ENCODE measurements at regions not wholly inside any gene's neighbourhood (a gene's known extent, or its start where the extent isn't known, plus 50 kb on each side); places are given as distances from the start of the nearest gene placed in this dataset.

- no peak overlapping the region for H3K27ac Mint-ChIP-seq
- no peaks in the 10 kb centered on the region for H3K36me3 Mint-ChIP-seq
- peaks cover 0 to 5% of the 10 kb centered on the region in 2 donors for H3K4me1 Mint-ChIP-seq
- DNase-seq (no peak), ATAC-seq (replicated peaks) (no peak)
- no peaks in the 10 kb centered on the region for H3K9me3 Mint-ChIP-seq
- peaks cover 17 to 18% of the 10 kb centered on the region in 2 donors for H3K27me3 Mint-ChIP-seq
- H3K4me3 Mint-ChIP-seq = no peak overlapping the region
These were observed 82.4 kb upstream of the WSCD2 start for GRCh38 chr12:108046650-108047049.

GRCh38 chr12:108047071-108047550, 82.0 kb upstream of the WSCD2 start:
- no peak for DNase-seq
- Mint-ChIP-seq H3K27ac (no peak overlapping the region), H3K4me3 (no peak overlapping the region), H3K36me3 (no peaks in the 10 kb centered on the region), H3K9me3 (no peaks in the 10 kb centered on the region), H3K4me1 (peaks cover 0 to 5% of the 10 kb centered on the region in 2 donors), H3K27me3 (peaks cover 18 to 20% of the 10 kb centered on the region in 2 donors)
- peak in 1 of 2 donors; percentile 34 for ATAC-seq (replicated peaks)

- H3K27me3 Mint-ChIP-seq = peaks cover 18 to 31% of the 10 kb centered on the region in 2 donors
- H3K36me3 Mint-ChIP-seq = no peaks in the 10 kb centered on the region
- H3K27ac Mint-ChIP-seq = no peak overlapping the region
- no peak overlapping the region for H3K4me3 Mint-ChIP-seq
- H3K9me3 Mint-ChIP-seq = peaks cover 0 to 2% of the 10 kb centered on the region in 2 donors
- no peak for ATAC-seq (replicated peaks)
- H3K4me1 Mint-ChIP-seq = peaks cover 0 to 5% of the 10 kb centered on the region in 2 donors
- DNase-seq = no peak
These were observed 80.4 kb upstream of the WSCD2 start for GRCh38 chr12:108048686-108049085.

- Mint-ChIP-seq H3K9me3 (peaks cover 0 to 2% of the 10 kb centered on the region in 2 donors), H3K4me1 (peaks cover 0 to 5% of the 10 kb centered on the region in 2 donors), H3K4me3 (no peak overlapping the region), H3K36me3 (no peaks in the 10 kb centered on the region), H3K27me3 (peaks cover 14 to 33% of the 10 kb centered on the region in 2 donors), H3K27ac (no peak overlapping the region)
- ATAC-seq (replicated peaks) = no peak
- no peak for DNase-seq
These were observed 78.4 kb upstream of the WSCD2 start for GRCh38 chr12:108050696-108051095.

GRCh38 chr12:108052260-108052659, 76.8 kb upstream of the WSCD2 start:
- peaks cover 0 to 2% of the 10 kb centered on the region in 2 donors for H3K9me3 Mint-ChIP-seq
- DNase-seq = no peak
- no peaks in the 10 kb centered on the region for H3K4me1 Mint-ChIP-seq
- H3K27ac Mint-ChIP-seq = no peak overlapping the region
- no peak for ATAC-seq (replicated peaks)
- H3K27me3 Mint-ChIP-seq = peaks cover 21 to 44% of the 10 kb centered on the region in 2 donors
- H3K4me3 Mint-ChIP-seq = no peak overlapping the region
- H3K36me3 Mint-ChIP-seq = no peaks in the 10 kb centered on the region

- H3K27ac Mint-ChIP-seq = no peak overlapping the region
- no peaks in the 10 kb centered on the region for H3K36me3 Mint-ChIP-seq
- peaks cover 21 to 38% of the 10 kb centered on the region in 2 donors for H3K27me3 Mint-ChIP-seq
- DNase-seq (no peak), ATAC-seq (replicated peaks) (no peak)
- peaks cover 0 to 2% of the 10 kb centered on the region in 2 donors for H3K9me3 Mint-ChIP-seq
- no peak overlapping the region for H3K4me3 Mint-ChIP-seq
- H3K4me1 Mint-ChIP-seq = no peaks in the 10 kb centered on the region
These were observed 75.6 kb upstream of the WSCD2 start for GRCh38 chr12:108053512-108053911.

GRCh38 chr12:108054496-108054895, 74.6 kb upstream of the WSCD2 start:
- ATAC-seq (replicated peaks) = no peak
- Mint-ChIP-seq H3K36me3 (no peaks in the 10 kb centered on the region), H3K4me1 (no peaks in the 10 kb centered on the region), H3K4me3 (no peak overlapping the region), H3K9me3 (peaks cover 0 to 2% of the 10 kb centered on the region in 2 donors), H3K27me3 (peaks cover 21 to 38% of the 10 kb centered on the region in 2 donors), H3K27ac (no peak overlapping the region)
- no peak for DNase-seq

- Mint-ChIP-seq H3K36me3 (no peaks in the 10 kb centered on the region), H3K4me3 (no peak overlapping the region)
These were observed 73.9 kb upstream of the WSCD2 start for GRCh38 chr12:108055141-108055540.

GRCh38 chr12:108060067-108060466, 69.0 kb upstream of the WSCD2 start:
- Mint-ChIP-seq H3K36me3 (no peaks in the 10 kb centered on the region), H3K4me3 (no peak overlapping the region), H3K27me3 (peaks cover 29 to 33% of the 10 kb centered on the region in 2 donors), H3K9me3 (peaks cover 0 to 3% of the 10 kb centered on the region in 2 donors), H3K4me1 (no peaks in the 10 kb centered on the region), H3K27ac (no peak overlapping the region)
- ATAC-seq (replicated peaks) (no peak), DNase-seq (no peak)

More at GRCh38 chr12:108055141-108055540, 73.9 kb upstream of the WSCD2 start:
- ATAC-seq (replicated peaks) = no peak
- peaks cover 0 to 2% of the 10 kb centered on the region in 2 donors for H3K9me3 Mint-ChIP-seq
- H3K27ac Mint-ChIP-seq = no peak overlapping the region
- DNase-seq = no peak
- H3K4me1 Mint-ChIP-seq = no peaks in the 10 kb centered on the region
- peaks cover 21 to 38% of the 10 kb centered on the region in 2 donors for H3K27me3 Mint-ChIP-seq

- no peak overlapping the region for H3K27ac Mint-ChIP-seq
- no peak overlapping the region for H3K4me3 Mint-ChIP-seq
- no peaks in the 10 kb centered on the region for H3K4me1 Mint-ChIP-seq
- no peak for DNase-seq
- ATAC-seq (replicated peaks) = peak in 1 of 2 donors; percentile 34
- peaks cover 25 to 33% of the 10 kb centered on the region in 2 donors for H3K27me3 Mint-ChIP-seq
- H3K36me3 Mint-ChIP-seq = no peaks in the 10 kb centered on the region
- H3K9me3 Mint-ChIP-seq = peaks cover 0 to 3% of the 10 kb centered on the region in 2 donors
These were observed 68.2 kb upstream of the WSCD2 start for GRCh38 chr12:108060903-108061302.

- no peaks in the 10 kb centered on the region for H3K4me1 Mint-ChIP-seq
- H3K4me3 Mint-ChIP-seq = no peak overlapping the region
- H3K9me3 Mint-ChIP-seq = peaks cover 3 to 6% of the 10 kb centered on the region in 2 donors
- ATAC-seq (replicated peaks) (no peak), DNase-seq (no peak)
- H3K27ac Mint-ChIP-seq = no peak overlapping the region
- peaks cover 9 to 19% of the 10 kb centered on the region in 2 donors for H3K27me3 Mint-ChIP-seq
- no peaks in the 10 kb centered on the region for H3K36me3 Mint-ChIP-seq
These were observed 65.9 kb upstream of the WSCD2 start for GRCh38 chr12:108063192-108063591.

GRCh38 chr12:108065069-108065468, 64.0 kb upstream of the WSCD2 start:
- Mint-ChIP-seq H3K4me3 (no peak overlapping the region), H3K9me3 (peaks cover 3 to 6% of the 10 kb centered on the region in 2 donors), H3K27me3 (peaks cover 15 to 27% of the 10 kb centered on the region in 2 donors), H3K4me1 (no peaks in the 10 kb centered on the region), H3K27ac (no peak overlapping the region), H3K36me3 (no peaks in the 10 kb centered on the region)
- DNase-seq (no peak), ATAC-seq (replicated peaks) (no peak)

- DNase-seq = no peak
- Mint-ChIP-seq H3K27me3 (peaks cover 20 to 25% of the 10 kb centered on the region in 2 donors), H3K9me3 (peaks cover 3 to 6% of the 10 kb centered on the region in 2 donors), H3K4me1 (no peaks in the 10 kb centered on the region), H3K4me3 (no peak overlapping the region), H3K27ac (no peak overlapping the region), H3K36me3 (no peaks in the 10 kb centered on the region)
- ATAC-seq (replicated peaks) = no peak
These were observed 62.2 kb upstream of the WSCD2 start for GRCh38 chr12:108066583-108067577.

- Mint-ChIP-seq H3K4me1 (no peaks in the 10 kb centered on the region), H3K36me3 (no peaks in the 10 kb centered on the region), H3K9me3 (peaks cover 0 to 6% of the 10 kb centered on the region in 2 donors), H3K27ac (no peak overlapping the region), H3K4me3 (no peak overlapping the region), H3K27me3 (peaks cover 21 to 30% of the 10 kb centered on the region in 2 donors)
- no peak for ATAC-seq (replicated peaks)
- no peak for DNase-seq
These were observed 59.4 kb upstream of the WSCD2 start for GRCh38 chr12:108069651-108070165.
